ENCODE measurements at regions not wholly inside any gene's neighbourhood (a gene's known extent, or its start where the extent isn't known, plus 50 kb on each side); places are given as distances from the start of the nearest gene placed in this dataset.

DNA sequence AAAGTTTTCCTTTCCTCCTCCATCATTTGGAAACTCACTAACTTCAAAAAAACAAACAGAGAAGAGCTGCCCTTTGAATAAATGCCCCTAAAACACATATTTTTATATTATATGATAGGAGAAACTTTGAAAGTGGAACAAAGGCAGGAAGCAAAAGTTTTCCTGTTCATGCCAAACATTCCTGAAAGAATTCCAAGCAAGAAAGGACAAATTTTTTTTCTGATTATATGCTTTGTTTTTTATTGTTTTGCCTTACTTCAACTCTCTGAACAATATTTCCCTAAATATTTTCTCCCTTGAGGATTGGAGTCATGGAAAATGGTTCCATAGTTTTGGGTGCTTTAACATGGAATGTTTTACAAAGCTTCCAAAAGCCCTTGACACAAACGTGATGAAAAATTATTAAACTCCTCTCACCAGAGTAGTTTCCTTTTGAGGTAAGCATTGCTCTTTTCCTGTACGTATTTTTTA is 638.5 kb upstream of the CAMK1G start:
- TF ChIP-seq CTCF (conservative IDR thresholded peaks at IDR 0.05) (no peak), EZH2 (IDR thresholded peaks at IDR 0.05; ENCODE audit: low read depth) (no peak)

Measured in PC-9 (cell line).